Natural killer cell (primary cell): ENCODE measurements at regions not wholly inside any gene's neighbourhood (a gene's known extent, or its start where the extent isn't known, plus 50 kb on each side); places are given as distances from the start of the nearest gene placed in this dataset.
"Not testable (repeated sequence)": the region's sequence is repeated elsewhere in the genome, so short reads cannot be mapped to it uniquely, and the experiment has no call there.

Source experiments
- ATAC-seq, 3 donors: fragments of 150-1000 bp in 2 of 3; fragments of 200-7000 bp in 1 of 3; cut with Tn5 transposase; 1 replicate in 1 of 3; 2 replicates in 2 of 3; pipeline ENCODE4 v1.10.0; 2021; ENCODE audit warnings: mild to moderate bottlenecking in 2 of 3, moderate library complexity in 2 of 3
- DNase-seq, 2 donors: peaks; one replicate each; pipeline versions ENCODE4 v3.0.0 to v3.0.0-alpha.2; 2013 to 2021; ENCODE audit warnings: mixed read lengths in 1 of 2
- H3K27ac ChIP-seq: one replicate; pipeline ENCODE4 v1.5.1; 2013; ENCODE audit warnings: mild to moderate bottlenecking, low read length
- H3K27me3 ChIP-seq: one replicate; pipeline ENCODE4 v1.6.1; 2013; ENCODE audit warnings: low read length; ENCODE audit not compliant: control insufficient read depth, insufficient read depth
- H3K36me3 ChIP-seq: one replicate; pipeline ENCODE4 v1.6.1; 2013; ENCODE audit warnings: low read length; ENCODE audit not compliant: control insufficient read depth, insufficient read depth
- H3K4me1 ChIP-seq: one replicate; pipeline ENCODE4 v1.6.1; 2013; ENCODE audit warnings: low read length; ENCODE audit not compliant: control insufficient read depth, insufficient read depth
- H3K4me3 ChIP-seq: one replicate; pipeline ENCODE4 v1.5.1; 2013; ENCODE audit warnings: low read length
- H3K9me3 ChIP-seq: one replicate; pipeline ENCODE4 v1.6.1; 2013; ENCODE audit warnings: low read length; ENCODE audit not compliant: control insufficient read depth, insufficient read depth
- H3K27ac Mint-ChIP-seq, 2 donors: one replicate each; pipeline ENCODE4 v1.8.0; 2022; ENCODE audit warnings: mild to moderate bottlenecking in 2 of 2, mixed read lengths in 2 of 2, moderate library complexity in 1 of 2
- H3K27me3 Mint-ChIP-seq, 2 donors: one replicate each; pipeline ENCODE4 v1.8.0; 2022; ENCODE audit warnings: low read depth in 2 of 2, mixed read lengths in 2 of 2
- H3K36me3 Mint-ChIP-seq: one replicate; pipeline ENCODE4 v1.8.0; 2022; ENCODE audit warnings: mixed read lengths
- H3K4me1 Mint-ChIP-seq, 2 donors: one replicate each; pipeline ENCODE4 v1.8.0; 2022; ENCODE audit warnings: mixed read lengths in 2 of 2
- H3K4me3 Mint-ChIP-seq: one replicate; pipeline ENCODE4 v1.8.0; 2022; ENCODE audit warnings: mild to moderate bottlenecking, moderate library complexity, mixed read lengths
- H3K9me3 Mint-ChIP-seq, 2 donors: one replicate each; pipeline ENCODE4 v1.8.0; 2022; ENCODE audit warnings: mixed read lengths in 2 of 2
- WGBS: methylation state at CpG from one replicate; pipeline ENCODE4 v1.1.7; 2013; ENCODE audit warnings: missing lambda C conversion rate; ENCODE audit not compliant: insufficient coverage; 5-methylcytosine and 5-hydroxymethylcytosine counted together
- intact Hi-C: fragments of 100-400 bp; cut with micrococcal nuclease; formaldehyde crosslinking; loops from one replicate; pipeline ENCODE4 v1.14.2; 2022
- TF ChIP-seq, protein P1 (sequence below): fragments of 200-600 bp; IDR thresholded peaks from one replicate; pipeline ENCODE4 v1.8.0; 2022; ENCODE audit warnings: antibody characterized with exemption

DNA sequence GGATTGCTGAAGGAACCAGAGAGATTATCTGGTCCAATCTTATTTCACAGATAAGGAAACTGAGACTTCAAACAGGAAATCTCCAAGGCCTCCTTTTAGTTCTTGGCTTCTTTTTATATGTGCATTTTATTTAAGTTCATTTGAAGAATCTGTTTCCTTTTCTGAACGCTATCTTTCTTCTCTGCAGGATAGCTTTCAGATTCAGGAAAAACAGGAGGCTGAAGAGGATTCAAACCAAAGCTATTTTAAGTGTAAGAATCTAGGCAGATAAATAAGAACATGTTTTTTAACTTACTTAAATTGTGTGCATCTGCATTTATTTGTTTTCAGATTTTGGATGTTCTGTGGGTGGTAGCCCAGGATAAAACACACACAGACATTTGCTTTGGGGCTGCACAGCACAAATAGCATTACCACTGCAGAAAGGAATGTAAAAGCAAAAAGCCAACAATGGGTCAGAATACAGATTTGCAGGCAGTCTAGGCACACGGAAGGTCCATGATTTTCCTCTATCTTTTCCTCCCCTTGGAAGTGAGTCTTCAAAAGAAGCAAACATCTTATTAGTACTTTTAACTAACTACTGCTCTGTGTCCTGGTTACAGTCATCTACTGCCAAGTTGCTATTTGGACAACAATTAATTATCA, 188.8 kb upstream of the TBX18 start:
- H3K27ac ChIP-seq, result no peak overlapping the region
- WGBS, result 59% methylated on average over 2 of the region's 2 CpGs
- DNase-seq, result no peak
- TF ChIP-seq, protein P1, sequence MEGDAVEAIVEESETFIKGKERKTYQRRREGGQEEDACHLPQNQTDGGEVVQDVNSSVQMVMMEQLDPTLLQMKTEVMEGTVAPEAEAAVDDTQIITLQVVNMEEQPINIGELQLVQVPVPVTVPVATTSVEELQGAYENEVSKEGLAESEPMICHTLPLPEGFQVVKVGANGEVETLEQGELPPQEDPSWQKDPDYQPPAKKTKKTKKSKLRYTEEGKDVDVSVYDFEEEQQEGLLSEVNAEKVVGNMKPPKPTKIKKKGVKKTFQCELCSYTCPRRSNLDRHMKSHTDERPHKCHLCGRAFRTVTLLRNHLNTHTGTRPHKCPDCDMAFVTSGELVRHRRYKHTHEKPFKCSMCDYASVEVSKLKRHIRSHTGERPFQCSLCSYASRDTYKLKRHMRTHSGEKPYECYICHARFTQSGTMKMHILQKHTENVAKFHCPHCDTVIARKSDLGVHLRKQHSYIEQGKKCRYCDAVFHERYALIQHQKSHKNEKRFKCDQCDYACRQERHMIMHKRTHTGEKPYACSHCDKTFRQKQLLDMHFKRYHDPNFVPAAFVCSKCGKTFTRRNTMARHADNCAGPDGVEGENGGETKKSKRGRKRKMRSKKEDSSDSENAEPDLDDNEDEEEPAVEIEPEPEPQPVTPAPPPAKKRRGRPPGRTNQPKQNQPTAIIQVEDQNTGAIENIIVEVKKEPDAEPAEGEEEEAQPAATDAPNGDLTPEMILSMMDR, result no peak
- peaks cover 6 to 12% of the 10 kb centered on the region in 2 donors for H3K9me3 Mint-ChIP-seq
- H3K4me1 Mint-ChIP-seq, result no peaks in the 10 kb centered on the region
- H3K27ac Mint-ChIP-seq, result no peak overlapping the region
- intact Hi-C loops, result no loop called here
- no peaks in the 10 kb centered on the region for H3K27me3 ChIP-seq
- no peak overlapping the region for H3K4me3 Mint-ChIP-seq
- no peaks in the 10 kb centered on the region for H3K27me3 Mint-ChIP-seq
- H3K36me3 ChIP-seq, result no peaks in the 10 kb centered on the region
- H3K36me3 Mint-ChIP-seq, result no peaks in the 10 kb centered on the region
- H3K9me3 ChIP-seq, result no peaks in the 10 kb centered on the region
- H3K4me1 ChIP-seq, result no peaks in the 10 kb centered on the region
- H3K4me3 ChIP-seq, result no peak overlapping the region
- no peak for ATAC-seq

DNA sequence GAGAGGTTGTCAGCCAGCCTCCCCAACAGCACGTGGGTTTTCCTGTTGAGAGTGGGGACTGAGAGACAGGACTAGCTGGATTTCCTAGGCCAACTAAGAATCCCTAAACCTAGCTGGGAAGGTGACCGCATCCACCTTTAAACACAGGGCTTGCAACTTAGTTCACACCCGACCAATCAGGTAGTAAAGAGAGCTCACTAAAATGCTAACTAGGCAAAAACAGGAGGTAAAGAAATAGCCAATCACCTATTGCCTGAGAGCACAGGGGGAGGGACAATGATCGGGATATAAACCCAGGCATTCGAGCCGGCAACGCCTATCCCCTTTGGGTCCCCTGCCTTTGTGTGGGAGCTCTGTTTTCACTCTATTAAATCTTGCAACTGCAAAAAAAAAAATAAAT, 180.5 kb upstream of the TBX18 start:
- H3K4me3 ChIP-seq, H3K4me1 Mint-ChIP-seq, H3K4me3 Mint-ChIP-seq, H3K36me3 ChIP-seq, H3K27ac ChIP-seq, H3K9me3 ChIP-seq, H3K27me3 ChIP-seq, intact Hi-C loops, H3K4me1 ChIP-seq, H3K9me3 Mint-ChIP-seq, DNase-seq, ATAC-seq, H3K27ac Mint-ChIP-seq, H3K36me3 Mint-ChIP-seq, H3K27me3 Mint-ChIP-seq: not testable (repeated sequence)
- WGBS, result 71% methylated on average over 5 of the region's 7 CpGs

DNA sequence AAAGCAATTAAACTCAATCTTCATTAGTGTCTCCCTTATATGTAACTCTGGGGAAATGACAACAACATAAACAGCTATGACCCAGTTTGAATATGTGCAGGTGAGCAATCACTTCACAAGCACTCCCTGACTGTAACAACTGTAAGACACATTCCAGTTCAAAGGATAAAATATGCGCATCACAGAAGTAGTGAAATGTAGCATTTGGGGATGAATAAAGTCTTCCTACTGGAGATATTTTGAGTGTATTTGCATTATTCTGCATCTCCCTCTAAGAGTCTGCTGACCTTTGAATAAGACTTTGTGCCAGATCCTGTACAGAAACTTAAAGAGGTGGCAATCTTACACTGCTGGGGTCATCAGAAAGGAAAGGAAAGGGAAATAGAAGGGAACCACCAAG, 179.5 kb upstream of the TBX18 start:
- H3K27ac Mint-ChIP-seq, result no peak overlapping the region
- Histone ChIP-seq H3K9me3 (no peaks in the 10 kb centered on the region), H3K27ac (no peak overlapping the region), H3K4me1 (no peaks in the 10 kb centered on the region), H3K36me3 (no peaks in the 10 kb centered on the region), H3K4me3 (no peak overlapping the region), H3K27me3 (no peaks in the 10 kb centered on the region)
- DNase-seq (no peak), ATAC-seq (no peak)
- intact Hi-C loops, result no loop called here
- H3K4me3 Mint-ChIP-seq, result no peak overlapping the region
- H3K9me3 Mint-ChIP-seq, result peaks cover 9% of the 10 kb centered on the region in 2 donors
- no CpG with 5 or more reads among the region's 1 CpG for WGBS
- H3K36me3 Mint-ChIP-seq, result no peaks in the 10 kb centered on the region
- no peaks in the 10 kb centered on the region for H3K4me1 Mint-ChIP-seq
- H3K27me3 Mint-ChIP-seq, result no peaks in the 10 kb centered on the region
- TF ChIP-seq, protein P1, result no peak

DNA sequence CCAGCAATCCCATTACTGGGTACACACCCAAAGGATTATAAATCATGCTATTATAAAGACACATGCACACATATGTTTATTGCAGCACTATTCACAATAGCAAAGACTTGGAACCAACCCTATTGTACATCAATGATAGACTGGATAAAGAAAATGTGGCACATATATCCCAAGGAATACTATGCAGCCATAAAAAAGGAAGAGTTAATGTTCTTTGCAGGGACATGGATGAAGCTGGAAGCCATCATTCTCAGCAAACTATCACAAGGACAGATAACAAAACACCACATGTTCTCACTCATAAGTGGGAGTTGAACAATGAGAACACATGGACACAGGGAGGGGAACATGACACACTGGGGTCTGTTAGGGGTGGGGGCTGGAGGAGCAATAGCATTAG, 177.2 kb upstream of the TBX18 start:
- H3K9me3 ChIP-seq, H3K36me3 ChIP-seq, H3K36me3 Mint-ChIP-seq, H3K4me3 Mint-ChIP-seq, ATAC-seq, H3K27me3 Mint-ChIP-seq, H3K4me1 ChIP-seq, H3K27ac Mint-ChIP-seq, DNase-seq, intact Hi-C loops, H3K27me3 ChIP-seq, H3K4me1 Mint-ChIP-seq, H3K27ac ChIP-seq, H3K4me3 ChIP-seq: not testable (repeated sequence)
- H3K9me3 Mint-ChIP-seq, result peaks cover 13 to 14% of the 10 kb centered on the region in 2 donors
